Left ventricle myocardium inferior (tissue), 1 donor: ENCODE measurements at regions not wholly inside any gene's neighbourhood (a gene's known extent, or its start where the extent isn't known, plus 50 kb on each side); places are given as distances from the start of the nearest gene placed in this dataset.

ENCODE experiments used
- DNase-seq: peaks from one replicate; pipeline ENCODE4 v3.0.0-alpha.2; 2020
- H3K27ac ChIP-seq: fragments of 200-600 bp; replicated peaks from 2 replicates; pipeline ENCODE4 v1.8.0; 2021
- H3K27me3 ChIP-seq: fragments of 200-600 bp; 2 replicates; pipeline ENCODE4 v1.8.0; 2021; ENCODE audit warnings: low read depth
- H3K36me3 ChIP-seq: fragments of 200-600 bp; 2 replicates; pipeline ENCODE4 v1.8.0; 2021
- H3K4me1 ChIP-seq: fragments of 200-600 bp; 2 replicates; pipeline ENCODE4 v1.8.0; 2021
- H3K4me3 ChIP-seq: fragments of 200-600 bp; 2 replicates; pipeline ENCODE4 v1.8.0; 2021; ENCODE audit warnings: mild to moderate bottlenecking, moderate library complexity
- H3K9me3 ChIP-seq: fragments of 200-600 bp; replicated peaks from 2 replicates; pipeline ENCODE4 v1.8.0; 2021
- CTCF ChIP-seq: fragments of 200-600 bp; IDR thresholded peaks from 2 replicates; pipeline ENCODE4 v1.8.0; 2021; ENCODE audit warnings: antibody characterized with exemption, mild to moderate bottlenecking, borderline replicate concordance
- intact Hi-C: fragments of 100-400 bp; cut with micrococcal nuclease; formaldehyde crosslinking; loops from one replicate; pipeline ENCODE4 v1.11.0; 2022
- donor health status: DM: no; HTN: yes; CAD: no; lungs with severe emphysema.

- no peaks in the 10 kb centered on the region for H3K4me1 ChIP-seq
- TF ChIP-seq CTCF = no peak
- no peaks in the 10 kb centered on the region for H3K36me3 ChIP-seq
- H3K27me3 ChIP-seq = peaks cover 16% of the 10 kb centered on the region
- H3K9me3 ChIP-seq = peaks cover 38% of the 10 kb centered on the region
- no peak overlapping the region for H3K4me3 ChIP-seq
- intact Hi-C loops = no loop called here
- H3K27ac ChIP-seq = no peak overlapping the region
- DNase-seq = no peak
Observed at GRCh38 chr14:104238424-104239184, 100.2 kb downstream of the KIF26A start.

GRCh38 chr14:104239185-104239775 lies 100.9 kb downstream of the KIF26A start:
- no peaks in the 10 kb centered on the region for H3K4me1 ChIP-seq
- no peak overlapping the region for H3K4me3 ChIP-seq
- TF ChIP-seq CTCF = no peak
- no peak overlapping the region for H3K27ac ChIP-seq
- H3K9me3 ChIP-seq = peaks cover 34% of the 10 kb centered on the region
- no peaks in the 10 kb centered on the region for H3K36me3 ChIP-seq
- H3K27me3 ChIP-seq = peaks cover 17% of the 10 kb centered on the region
- DNase-seq = no peak
- intact Hi-C loops = no loop called here

GRCh38 chr14:104239861-104240301 lies 101.5 kb downstream of the KIF26A start:
- H3K9me3 ChIP-seq = peaks cover 32% of the 10 kb centered on the region
- H3K27ac ChIP-seq = no peak overlapping the region
- H3K4me1 ChIP-seq = no peaks in the 10 kb centered on the region
- peaks cover 23% of the 10 kb centered on the region for H3K27me3 ChIP-seq
- no peak for DNase-seq
- no peak overlapping the region for H3K4me3 ChIP-seq
- no peaks in the 10 kb centered on the region for H3K36me3 ChIP-seq
- intact Hi-C loops = no loop called here
- no peak for TF ChIP-seq CTCF

GRCh38 chr14:104240434-104241157 lies 102.2 kb downstream of the KIF26A start:
- Histone ChIP-seq H3K27me3 (peaks cover 27% of the 10 kb centered on the region), H3K4me1 (no peaks in the 10 kb centered on the region), H3K36me3 (peaks cover under 1% of the 10 kb centered on the region), H3K27ac (no peak overlapping the region), H3K4me3 (no peak overlapping the region), H3K9me3 (peaks cover 36% of the 10 kb centered on the region)
- TF ChIP-seq CTCF = no peak
- no peak for DNase-seq
- intact Hi-C loops = no loop called here

- intact Hi-C loops = no loop called here
- TF ChIP-seq CTCF = no peak
- no peak for DNase-seq
- Histone ChIP-seq H3K27ac (no peak overlapping the region), H3K36me3 (peaks cover 3% of the 10 kb centered on the region), H3K4me3 (no peak overlapping the region), H3K4me1 (no peaks in the 10 kb centered on the region), H3K27me3 (peaks cover 19% of the 10 kb centered on the region), H3K9me3 (peaks cover 31% of the 10 kb centered on the region)
Observed at GRCh38 chr14:104243200-104243599, 104.8 kb downstream of the KIF26A start.
